ENCODE measurements at regions not wholly inside any gene's neighbourhood (a gene's known extent, or its start where the extent isn't known, plus 50 kb on each side); places are given as distances from the start of the nearest gene placed in this dataset.

- H3K36me3 ChIP-seq = no peaks in the 10 kb centered on the region
- H3K4me3 ChIP-seq = no peak overlapping the region
- intact Hi-C loops (cut with DNase I) = no loop called here
- DNase-seq = no peak
- H3K4me1 ChIP-seq (ENCODE audit: insufficient read depth) = no peaks in the 10 kb centered on the region
- WGBS, 3 donors = 75 to 81% (median 78%) methylated on average over 19 of the region's 19 CpGs
- TF ChIP-seq EP300 (IDR thresholded peaks at IDR 0.05) = no peak
- TF ChIP-seq POLR2A (IDR thresholded peaks at IDR 0.05) = no peak
- TF ChIP-seq CTCF (IDR thresholded peaks at IDR 0.05) = no peak
- H3K27ac ChIP-seq = no peak overlapping the region
- no peaks in the 10 kb centered on the region for H3K27me3 ChIP-seq
- H3K9me3 ChIP-seq = no peaks in the 10 kb centered on the region
Measured at GRCh38 chr7:156397249-156397648, 243.3 kb upstream of the RNF32 start.

GRCh38 chr7:156389116-156389692 is 251.4 kb upstream of the RNF32 start:
- TF ChIP-seq POLR2A (IDR thresholded peaks at IDR 0.05) (no peak), CTCF (IDR thresholded peaks at IDR 0.05) (no peak), EP300 (IDR thresholded peaks at IDR 0.05) (no peak)
- no peaks in the 10 kb centered on the region for H3K9me3 ChIP-seq
- DNase-seq = no peak
- 86 to 91% (median 87%) methylated on average over 24 of the region's 24 CpGs for WGBS, 3 donors
- H3K27me3 ChIP-seq = no peaks in the 10 kb centered on the region
- intact Hi-C loops (cut with DNase I) = no loop called here
- no peaks in the 10 kb centered on the region for H3K4me1 ChIP-seq (ENCODE audit: insufficient read depth)
- H3K4me3 ChIP-seq = no peak overlapping the region
- no peak overlapping the region for H3K27ac ChIP-seq
- H3K36me3 ChIP-seq = no peaks in the 10 kb centered on the region

GRCh38 chr7:156386097-156386496 is 254.5 kb upstream of the RNF32 start:
- no peaks in the 10 kb centered on the region for H3K36me3 ChIP-seq
- TF ChIP-seq CTCF (IDR thresholded peaks at IDR 0.05) = no peak
- TF ChIP-seq EP300 (IDR thresholded peaks at IDR 0.05) = no peak
- no peak for TF ChIP-seq POLR2A (IDR thresholded peaks at IDR 0.05)
- WGBS, 3 donors = 0 to 4% (median 2%) methylated on average over 6 of the region's 6 CpGs
- no peak overlapping the region for H3K4me3 ChIP-seq
- intact Hi-C loops (cut with DNase I) = no loop called here
- no peak overlapping the region for H3K27ac ChIP-seq
- no peak for DNase-seq
- no peaks in the 10 kb centered on the region for H3K4me1 ChIP-seq (ENCODE audit: insufficient read depth)
- no peaks in the 10 kb centered on the region for H3K27me3 ChIP-seq
- H3K9me3 ChIP-seq = no peaks in the 10 kb centered on the region

GRCh38 chr7:156384706-156385105 is 255.9 kb upstream of the RNF32 start:
- no peak overlapping the region for H3K4me3 ChIP-seq
- intact Hi-C loops (cut with DNase I) = no loop called here
- H3K36me3 ChIP-seq = no peaks in the 10 kb centered on the region
- no peak for DNase-seq
- H3K9me3 ChIP-seq = no peaks in the 10 kb centered on the region
- H3K27me3 ChIP-seq = no peaks in the 10 kb centered on the region
- TF ChIP-seq POLR2A (IDR thresholded peaks at IDR 0.05) (no peak), CTCF (IDR thresholded peaks at IDR 0.05) (no peak)
- WGBS, 3 donors = 86 to 93% (median 88%) methylated on average over 14 of the region's 14 CpGs
- H3K27ac ChIP-seq = no peak overlapping the region
- no peaks in the 10 kb centered on the region for H3K4me1 ChIP-seq (ENCODE audit: insufficient read depth)

Data from ovary (tissue), 7 donors.